ENCODE measurements at regions not wholly inside any gene's neighbourhood (a gene's known extent, or its start where the extent isn't known, plus 50 kb on each side); places are given as distances from the start of the nearest gene placed in this dataset.

- no peaks in the 10 kb centered on the region for H3K36me3 ChIP-seq (ENCODE audit: low read depth)
- no peak for TF ChIP-seq CTCF (IDR thresholded peaks at IDR 0.05; ENCODE audit: poor library complexity, severe bottlenecking)
- H3K9me3 ChIP-seq (ENCODE audit: severe bottlenecking): no peaks in the 10 kb centered on the region
- H3K4me1 ChIP-seq (ENCODE audit: insufficient read depth, poor library complexity, severe bottlenecking): no peaks in the 10 kb centered on the region
- ATAC-seq (ENCODE audit: low read depth) (no peak), DNase-seq (ENCODE audit: low spot score) (no peak)
- no peak overlapping the region for H3K4me3 ChIP-seq (ENCODE audit: severe bottlenecking)
- no peaks in the 10 kb centered on the region for H3K27me3 ChIP-seq (ENCODE audit: insufficient read depth, poor library complexity, severe bottlenecking)
- H3K27ac ChIP-seq (ENCODE audit: poor library complexity, severe bottlenecking): no peak overlapping the region
Measured at GRCh38 chr10:36068542-36068941, 426.4 kb upstream of the FZD8 start.

GRCh38 chr10:36067748-36068147, 425.7 kb upstream of the FZD8 start:
- no peaks in the 10 kb centered on the region for H3K4me1 ChIP-seq (ENCODE audit: insufficient read depth, poor library complexity, severe bottlenecking)
- ATAC-seq (ENCODE audit: low read depth): no peak
- H3K27me3 ChIP-seq (ENCODE audit: insufficient read depth, poor library complexity, severe bottlenecking): no peaks in the 10 kb centered on the region
- H3K27ac ChIP-seq (ENCODE audit: poor library complexity, severe bottlenecking): no peak overlapping the region
- H3K4me3 ChIP-seq (ENCODE audit: severe bottlenecking): no peak overlapping the region
- no peaks in the 10 kb centered on the region for H3K9me3 ChIP-seq (ENCODE audit: severe bottlenecking)
- DNase-seq (ENCODE audit: low spot score): no peak
- H3K36me3 ChIP-seq (ENCODE audit: low read depth): no peaks in the 10 kb centered on the region
- TF ChIP-seq CTCF (IDR thresholded peaks at IDR 0.05; ENCODE audit: poor library complexity, severe bottlenecking): no peak

- Histone ChIP-seq H3K27me3 (ENCODE audit: insufficient read depth, poor library complexity, severe bottlenecking) (no peaks in the 10 kb centered on the region), H3K36me3 (ENCODE audit: low read depth) (no peaks in the 10 kb centered on the region), H3K27ac (ENCODE audit: poor library complexity, severe bottlenecking) (no peak overlapping the region), H3K4me3 (ENCODE audit: severe bottlenecking) (no peak overlapping the region), H3K9me3 (ENCODE audit: severe bottlenecking) (no peaks in the 10 kb centered on the region), H3K4me1 (ENCODE audit: insufficient read depth, poor library complexity, severe bottlenecking) (no peaks in the 10 kb centered on the region)
- ATAC-seq (ENCODE audit: low read depth) (no peak), DNase-seq (ENCODE audit: low spot score) (no peak)
- no peak for TF ChIP-seq CTCF (IDR thresholded peaks at IDR 0.05; ENCODE audit: poor library complexity, severe bottlenecking)
Measured at GRCh38 chr10:36066850-36067249, 424.8 kb upstream of the FZD8 start.

- H3K27ac ChIP-seq (ENCODE audit: poor library complexity, severe bottlenecking): no peak overlapping the region
- H3K4me3 ChIP-seq (ENCODE audit: severe bottlenecking): no peak overlapping the region
- H3K27me3 ChIP-seq (ENCODE audit: insufficient read depth, poor library complexity, severe bottlenecking): no peaks in the 10 kb centered on the region
- ATAC-seq (ENCODE audit: low read depth): no peak
- no peaks in the 10 kb centered on the region for H3K36me3 ChIP-seq (ENCODE audit: low read depth)
- no peak for DNase-seq (ENCODE audit: low spot score)
- no peaks in the 10 kb centered on the region for H3K9me3 ChIP-seq (ENCODE audit: severe bottlenecking)
- no peaks in the 10 kb centered on the region for H3K4me1 ChIP-seq (ENCODE audit: insufficient read depth, poor library complexity, severe bottlenecking)
- TF ChIP-seq CTCF (IDR thresholded peaks at IDR 0.05; ENCODE audit: poor library complexity, severe bottlenecking): no peak
Measured at GRCh38 chr10:36066102-36066501, 424.0 kb upstream of the FZD8 start.

GRCh38 chr10:36063396-36063795, 421.3 kb upstream of the FZD8 start:
- Histone ChIP-seq H3K4me3 (ENCODE audit: severe bottlenecking) (no peak overlapping the region), H3K4me1 (ENCODE audit: insufficient read depth, poor library complexity, severe bottlenecking) (no peaks in the 10 kb centered on the region), H3K27ac (ENCODE audit: poor library complexity, severe bottlenecking) (no peak overlapping the region), H3K27me3 (ENCODE audit: insufficient read depth, poor library complexity, severe bottlenecking) (no peaks in the 10 kb centered on the region), H3K9me3 (ENCODE audit: severe bottlenecking) (no peaks in the 10 kb centered on the region), H3K36me3 (ENCODE audit: low read depth) (no peaks in the 10 kb centered on the region)
- TF ChIP-seq CTCF (IDR thresholded peaks at IDR 0.05; ENCODE audit: poor library complexity, severe bottlenecking): no peak
- ATAC-seq (ENCODE audit: low read depth) (no peak), DNase-seq (ENCODE audit: low spot score) (no peak)
